ENCODE measurements at regions not wholly inside any gene's neighbourhood (a gene's known extent, or its start where the extent isn't known, plus 50 kb on each side); places are given as distances from the start of the nearest gene placed in this dataset.

DNA sequence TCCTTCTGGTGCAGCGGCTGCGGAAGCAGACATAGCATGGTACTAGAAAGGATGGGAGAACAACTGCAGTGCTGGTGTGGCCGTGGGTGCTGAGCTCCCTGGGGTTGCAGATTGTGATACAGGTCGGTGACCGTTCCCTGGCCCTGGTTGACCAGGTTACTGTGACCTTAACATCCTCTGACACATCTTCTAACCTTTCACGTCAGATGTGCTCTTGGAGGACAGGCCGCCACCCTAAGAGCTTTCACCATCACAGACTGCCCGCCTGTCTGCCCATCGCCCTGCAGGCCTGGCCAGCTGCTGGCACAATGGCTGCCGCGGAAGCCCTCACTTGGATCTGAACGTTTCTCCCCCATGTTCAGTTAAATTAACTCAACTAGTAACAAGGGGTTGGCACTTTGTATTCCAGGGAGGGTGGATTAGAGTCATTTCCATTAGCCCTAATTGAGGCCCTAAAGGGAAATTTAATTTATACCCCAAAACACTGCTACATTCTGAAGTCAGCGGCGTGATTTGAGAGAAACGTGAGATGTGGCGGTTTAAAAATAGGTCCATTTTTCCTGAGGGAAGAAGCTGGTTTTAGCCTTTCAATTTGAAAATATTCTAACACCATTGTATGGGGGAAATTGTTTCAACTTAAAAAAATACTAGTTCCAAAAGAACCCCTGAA is 443.9 kb upstream of the CDH4 start:
- no peak for DNase-seq (ENCODE audit: low spot score in 2 of 2)
- TF ChIP-seq POLR2A (IDR thresholded peaks at IDR 0.05) (no peak), CTCF (IDR thresholded peaks at IDR 0.05) (no peak)
- no peak overlapping the region for H3K4me3 ChIP-seq (ENCODE audit: low read depth, poor library complexity, severe bottlenecking)
- intact Hi-C loops (cut with DNase I; ENCODE audit: low total_unique reads): no loop called here
- WGBS, 2 donors: 87 to 88% methylated on average over 16 of the region's 16 CpGs

DNA sequence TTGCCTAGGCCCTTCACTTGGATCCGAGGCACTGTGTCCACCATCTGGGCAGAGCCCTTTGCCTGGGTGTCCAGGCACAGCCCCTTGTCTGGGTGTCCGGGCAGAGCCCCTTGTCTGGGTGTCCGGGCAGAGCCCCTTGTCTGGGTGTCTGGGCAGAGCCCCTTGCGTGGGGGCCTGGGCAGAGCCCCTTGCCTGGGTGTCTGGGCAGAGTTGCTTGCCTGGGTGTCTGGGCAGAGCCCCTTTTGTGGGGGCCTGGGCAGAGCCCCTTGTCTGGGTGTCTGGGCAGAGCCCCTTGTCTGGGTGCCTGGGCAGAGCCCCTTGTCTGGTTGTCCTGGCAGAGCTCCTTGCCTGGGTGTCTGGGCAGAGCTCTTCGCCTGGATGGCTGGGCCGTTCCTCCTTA is 443.4 kb upstream of the CDH4 start:
- WGBS, 2 donors: 67 to 94% methylated on average over 4 to 6 of the region's 6 CpGs
- no peak for TF ChIP-seq CTCF (IDR thresholded peaks at IDR 0.05)
- no peak for TF ChIP-seq POLR2A (IDR thresholded peaks at IDR 0.05)
- no peak overlapping the region for H3K4me3 ChIP-seq (ENCODE audit: low read depth, poor library complexity, severe bottlenecking)
- no peak for DNase-seq (ENCODE audit: low spot score in 2 of 2)
- intact Hi-C loops (cut with DNase I; ENCODE audit: low total_unique reads): no loop called here

GRCh38 chr20:60810561-60810960 is 441.5 kb upstream of the CDH4 start:
- WGBS, 2 donors: 80 to 88% methylated on average over 4 of the region's 4 CpGs
- intact Hi-C loops (cut with DNase I; ENCODE audit: low total_unique reads): no loop called here
- no peak for DNase-seq (ENCODE audit: low spot score in 2 of 2)
- TF ChIP-seq CTCF (IDR thresholded peaks at IDR 0.05): no peak
- no peak for TF ChIP-seq POLR2A (IDR thresholded peaks at IDR 0.05)
- no peak overlapping the region for H3K4me3 ChIP-seq (ENCODE audit: low read depth, poor library complexity, severe bottlenecking)

DNA sequence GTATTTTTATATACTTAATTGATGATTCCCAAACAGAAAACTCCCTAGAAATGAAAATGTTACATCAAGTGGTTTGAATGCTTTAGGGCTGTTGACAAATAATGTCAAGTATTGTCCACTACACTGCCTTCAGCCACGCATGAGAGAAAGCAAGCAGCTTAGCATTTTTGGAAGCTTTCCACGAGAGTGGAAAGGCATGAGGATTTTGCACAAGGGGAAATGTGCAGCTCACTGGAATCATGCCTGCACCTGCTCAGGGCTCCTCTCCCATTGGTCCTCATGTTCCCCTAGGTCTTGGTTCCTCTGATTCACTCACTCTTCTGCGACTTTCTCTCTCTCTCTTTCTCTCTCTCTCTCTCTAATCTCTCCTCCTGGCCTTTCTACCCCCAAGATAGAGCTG is 439.5 kb upstream of the CDH4 start:
- no peak overlapping the region for H3K4me3 ChIP-seq (ENCODE audit: low read depth, poor library complexity, severe bottlenecking)
- no peak for TF ChIP-seq CTCF (IDR thresholded peaks at IDR 0.05)
- TF ChIP-seq POLR2A (IDR thresholded peaks at IDR 0.05): no peak
- no peak for DNase-seq (ENCODE audit: low spot score in 2 of 2)
- WGBS, 2 donors: 52 to 66% methylated on average over 3 of the region's 3 CpGs
- intact Hi-C loops (cut with DNase I; ENCODE audit: low total_unique reads): no loop called here

GRCh38 chr20:60813066-60813465 is 439.0 kb upstream of the CDH4 start:
- intact Hi-C loops (cut with DNase I; ENCODE audit: low total_unique reads): no loop called here
- H3K4me3 ChIP-seq (ENCODE audit: low read depth, poor library complexity, severe bottlenecking): no peak overlapping the region
- DNase-seq (ENCODE audit: low spot score in 2 of 2): peak in 1 of 2 donors; percentile 74
- no peak for TF ChIP-seq CTCF (IDR thresholded peaks at IDR 0.05)
- WGBS, 2 donors: 78 to 81% methylated on average over 5 of the region's 5 CpGs

- DNase-seq (ENCODE audit: low spot score in 2 of 2): peak in 1 of 2 donors; percentile 59
- TF ChIP-seq POLR2A (IDR thresholded peaks at IDR 0.05) (no peak), CTCF (IDR thresholded peaks at IDR 0.05) (no peak)
- whole genome bisulfite sequencing, 2 donors: 89 to 92% methylated on average over 6 of the region's 6 CpGs
- H3K4me3 ChIP-seq (ENCODE audit: low read depth, poor library complexity, severe bottlenecking): no peak overlapping the region
- intact Hi-C loops (cut with DNase I; ENCODE audit: low total_unique reads): no loop called here
These were observed 436.4 kb upstream of the CDH4 start for GRCh38 chr20:60815656-60816055.

Measured in lower leg skin (tissue), 4 donors.